ENCODE measurements at regions not wholly inside any gene's neighbourhood (a gene's known extent, or its start where the extent isn't known, plus 50 kb on each side); places are given as distances from the start of the nearest gene placed in this dataset.

GRCh38 chr6:1104988-1105670 lies 206.8 kb upstream of the FOXQ1 start:
- no peak for DNase-seq (ENCODE audit: low read depth)
- no peak overlapping the region for H3K4me3 ChIP-seq (ENCODE audit: low read depth, low read length)
- TF ChIP-seq CTCF (IDR thresholded peaks at IDR 0.05; ENCODE audit: insufficient read depth, low read depth, low read length, missing control alignments) = no peak

GRCh38 chr6:1103945-1104623 lies 207.8 kb upstream of the FOXQ1 start:
- TF ChIP-seq CTCF (IDR thresholded peaks at IDR 0.05; ENCODE audit: insufficient read depth, low read depth, low read length, missing control alignments) = no peak
- no peak for DNase-seq (ENCODE audit: low read depth)

GRCh38 chr6:1103021-1103420 lies 208.9 kb upstream of the FOXQ1 start:
- DNase-seq (ENCODE audit: low read depth) = no peak
- no peak for TF ChIP-seq CTCF (IDR thresholded peaks at IDR 0.05; ENCODE audit: insufficient read depth, low read depth, low read length, missing control alignments)
- no peak overlapping the region for H3K4me3 ChIP-seq (ENCODE audit: low read depth, low read length)

More at GRCh38 chr6:1103945-1104623, 207.8 kb upstream of the FOXQ1 start:
- H3K4me3 ChIP-seq (ENCODE audit: low read depth, low read length) = no peak overlapping the region

GRCh38 chr6:1100269-1100668 lies 211.6 kb upstream of the FOXQ1 start:
- DNase-seq (ENCODE audit: low read depth) = no peak
- H3K4me3 ChIP-seq (ENCODE audit: low read depth, low read length) = no peak overlapping the region
- TF ChIP-seq CTCF (IDR thresholded peaks at IDR 0.05; ENCODE audit: insufficient read depth, low read depth, low read length, missing control alignments) = no peak

GRCh38 chr6:1099264-1099663 lies 212.6 kb upstream of the FOXQ1 start:
- DNase-seq (ENCODE audit: low read depth) = no peak
- no peak for TF ChIP-seq CTCF (IDR thresholded peaks at IDR 0.05; ENCODE audit: insufficient read depth, low read depth, low read length, missing control alignments)
- H3K4me3 ChIP-seq (ENCODE audit: low read depth, low read length) = no peak overlapping the region

GRCh38 chr6:1096967-1097765 lies 214.7 kb upstream of the FOXQ1 start:
- no peak overlapping the region for H3K4me3 ChIP-seq (ENCODE audit: low read depth, low read length)
- TF ChIP-seq CTCF (IDR thresholded peaks at IDR 0.05; ENCODE audit: insufficient read depth, low read depth, low read length, missing control alignments) = no peak
- no peak for DNase-seq (ENCODE audit: low read depth)
